ENCODE measurements at regions not wholly inside any gene's neighbourhood (a gene's known extent, or its start where the extent isn't known, plus 50 kb on each side); places are given as distances from the start of the nearest gene placed in this dataset.

DNA sequence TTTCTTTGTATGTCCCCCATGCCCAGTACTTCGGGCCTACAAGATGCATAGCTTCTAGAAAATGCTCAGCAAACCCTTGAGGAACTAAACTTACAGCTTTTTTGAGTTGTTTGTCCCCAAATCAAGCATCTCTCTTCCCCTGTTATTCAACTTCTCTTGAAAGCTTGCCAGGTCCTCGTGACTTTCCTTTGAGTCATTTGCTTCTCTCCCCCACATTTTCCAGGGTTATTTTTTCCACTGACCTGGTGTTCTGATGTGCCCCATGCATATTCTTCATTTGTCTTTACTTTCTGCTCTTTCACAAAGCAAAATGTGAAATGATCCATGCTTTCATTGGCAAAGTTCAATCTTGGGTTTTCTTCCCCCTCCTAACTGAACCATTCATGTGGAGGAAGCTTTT lies 204.8 kb downstream of the TFAP2A start:
- intact Hi-C loops (cut with DNase I): no loop called here
- Histone ChIP-seq H3K27ac (no peak overlapping the region), H3K4me1 (peaks cover 0 to 5% of the 10 kb centered on the region in 2 donors), H3K36me3 (no peaks in the 10 kb centered on the region), H3K9me3 (no peaks in the 10 kb centered on the region), H3K27me3 (no peaks in the 10 kb centered on the region), H3K4me3 (replicated peaks in 1 of 3) (no peak overlapping the region)
- WGBS, 2 donors: 30 to 32% methylated on average over 2 of the region's 2 CpGs
- TF ChIP-seq, protein P1, sequence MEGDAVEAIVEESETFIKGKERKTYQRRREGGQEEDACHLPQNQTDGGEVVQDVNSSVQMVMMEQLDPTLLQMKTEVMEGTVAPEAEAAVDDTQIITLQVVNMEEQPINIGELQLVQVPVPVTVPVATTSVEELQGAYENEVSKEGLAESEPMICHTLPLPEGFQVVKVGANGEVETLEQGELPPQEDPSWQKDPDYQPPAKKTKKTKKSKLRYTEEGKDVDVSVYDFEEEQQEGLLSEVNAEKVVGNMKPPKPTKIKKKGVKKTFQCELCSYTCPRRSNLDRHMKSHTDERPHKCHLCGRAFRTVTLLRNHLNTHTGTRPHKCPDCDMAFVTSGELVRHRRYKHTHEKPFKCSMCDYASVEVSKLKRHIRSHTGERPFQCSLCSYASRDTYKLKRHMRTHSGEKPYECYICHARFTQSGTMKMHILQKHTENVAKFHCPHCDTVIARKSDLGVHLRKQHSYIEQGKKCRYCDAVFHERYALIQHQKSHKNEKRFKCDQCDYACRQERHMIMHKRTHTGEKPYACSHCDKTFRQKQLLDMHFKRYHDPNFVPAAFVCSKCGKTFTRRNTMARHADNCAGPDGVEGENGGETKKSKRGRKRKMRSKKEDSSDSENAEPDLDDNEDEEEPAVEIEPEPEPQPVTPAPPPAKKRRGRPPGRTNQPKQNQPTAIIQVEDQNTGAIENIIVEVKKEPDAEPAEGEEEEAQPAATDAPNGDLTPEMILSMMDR (IDR thresholded peaks at IDR 0.05): no peak
- no peak for TF ChIP-seq POLR2A (IDR thresholded peaks at IDR 0.05)
- DNase-seq: peak in 1 of 2 donors; percentile 2

DNA sequence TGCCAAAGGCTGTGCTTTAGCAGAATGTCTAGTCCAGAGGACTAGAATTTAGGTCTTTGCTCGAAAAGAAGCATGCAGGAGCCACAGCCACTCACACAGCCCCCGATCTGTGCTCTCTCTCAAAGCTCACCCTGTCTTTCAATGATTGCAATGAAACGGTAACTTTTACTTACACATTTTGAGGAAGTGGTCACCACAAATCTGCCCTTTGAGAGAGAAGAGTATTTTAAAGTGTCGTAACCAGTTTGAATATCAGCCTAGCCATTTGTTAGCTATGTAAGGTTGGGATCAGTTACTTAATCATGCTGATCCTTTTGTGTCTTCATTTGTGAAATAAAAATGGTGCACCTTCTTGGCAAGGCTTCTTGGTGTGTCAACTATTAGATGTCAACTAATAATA lies 209.0 kb downstream of the TFAP2A start:
- Histone ChIP-seq H3K36me3 (no peaks in the 10 kb centered on the region), H3K27ac (no peak overlapping the region), H3K9me3 (no peaks in the 10 kb centered on the region), H3K27me3 (no peaks in the 10 kb centered on the region), H3K4me3 (replicated peaks in 1 of 3) (no peak overlapping the region), H3K4me1 (peaks cover 0 to 5% of the 10 kb centered on the region in 2 donors)
- no peak for DNase-seq
- no peak for TF ChIP-seq POLR2A (IDR thresholded peaks at IDR 0.05)
- TF ChIP-seq, protein P1 (IDR thresholded peaks at IDR 0.05): no peak
- WGBS, 2 donors: 68 to 72% methylated on average over 4 of the region's 4 CpGs
- intact Hi-C loops (cut with DNase I): no loop called here

DNA sequence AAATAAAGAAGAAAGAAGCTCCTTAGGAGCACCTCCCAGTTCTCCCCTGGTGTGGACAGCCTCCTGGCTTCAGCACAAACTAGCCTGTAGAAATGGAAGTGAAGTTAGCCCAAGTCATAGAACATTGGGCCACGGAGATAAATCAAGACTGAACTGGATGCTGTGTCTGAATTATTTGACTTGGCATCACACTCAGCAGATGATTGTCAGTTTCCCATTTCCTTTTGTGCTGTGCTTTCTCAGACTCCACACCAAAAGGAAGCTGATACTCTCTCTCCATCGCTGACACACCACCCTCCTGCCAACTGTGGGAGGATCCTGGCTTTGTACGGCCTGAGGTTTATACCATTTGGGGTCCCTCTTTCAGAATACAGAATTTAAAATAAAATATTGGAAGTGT lies 209.8 kb downstream of the TFAP2A start:
- intact Hi-C loops (cut with DNase I): no loop called here
- 49 to 71% methylated on average over 3 of the region's 3 CpGs for WGBS, 2 donors

DNA sequence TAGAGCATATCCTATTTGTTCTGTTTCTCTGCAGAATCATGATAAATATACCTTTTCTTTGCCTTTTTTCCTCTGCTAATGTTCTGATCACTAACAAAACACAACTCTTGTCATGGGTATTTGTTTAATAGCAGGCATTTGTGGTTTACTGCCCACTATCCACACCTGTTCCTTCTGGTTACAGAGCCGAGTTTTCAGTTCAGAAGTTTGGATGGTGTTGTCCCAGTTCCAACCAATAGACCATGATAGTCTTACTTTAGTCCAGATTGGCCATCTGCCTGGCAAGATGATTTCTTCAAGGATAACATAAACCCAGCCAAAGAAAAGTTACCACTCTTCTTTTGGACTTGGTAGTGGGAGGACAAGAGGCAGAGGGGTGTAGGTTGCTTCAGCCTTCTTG lies 211.2 kb downstream of the TFAP2A start:
- intact Hi-C loops (cut with DNase I): no loop called here
- H3K4me3 ChIP-seq (replicated peaks in 1 of 3): no peak overlapping the region
- WGBS, 2 donors: 68 to 76% methylated on average over 1 of the region's 1 CpG
- H3K4me1 ChIP-seq: no peaks in the 10 kb centered on the region
- no peak for TF ChIP-seq POLR2A (IDR thresholded peaks at IDR 0.05)
- TF ChIP-seq, protein P1 (IDR thresholded peaks at IDR 0.05): no peak
- no peaks in the 10 kb centered on the region for H3K36me3 ChIP-seq
- H3K27ac ChIP-seq: no peak overlapping the region
- H3K9me3 ChIP-seq: no peaks in the 10 kb centered on the region
- no peak for DNase-seq
- no peaks in the 10 kb centered on the region for H3K27me3 ChIP-seq

More for the DNA sequence above, 209.8 kb downstream of the TFAP2A start:
- TF ChIP-seq POLR2A (IDR thresholded peaks at IDR 0.05): no peak
- TF ChIP-seq, protein P1 (IDR thresholded peaks at IDR 0.05): no peak
- DNase-seq: no peak
- H3K4me1 ChIP-seq: peaks cover 0 to 5% of the 10 kb centered on the region in 2 donors
- no peak overlapping the region for H3K4me3 ChIP-seq (replicated peaks in 1 of 3)
- H3K27ac ChIP-seq: no peak overlapping the region
- no peaks in the 10 kb centered on the region for H3K9me3 ChIP-seq
- no peaks in the 10 kb centered on the region for H3K36me3 ChIP-seq
- no peaks in the 10 kb centered on the region for H3K27me3 ChIP-seq

DNA sequence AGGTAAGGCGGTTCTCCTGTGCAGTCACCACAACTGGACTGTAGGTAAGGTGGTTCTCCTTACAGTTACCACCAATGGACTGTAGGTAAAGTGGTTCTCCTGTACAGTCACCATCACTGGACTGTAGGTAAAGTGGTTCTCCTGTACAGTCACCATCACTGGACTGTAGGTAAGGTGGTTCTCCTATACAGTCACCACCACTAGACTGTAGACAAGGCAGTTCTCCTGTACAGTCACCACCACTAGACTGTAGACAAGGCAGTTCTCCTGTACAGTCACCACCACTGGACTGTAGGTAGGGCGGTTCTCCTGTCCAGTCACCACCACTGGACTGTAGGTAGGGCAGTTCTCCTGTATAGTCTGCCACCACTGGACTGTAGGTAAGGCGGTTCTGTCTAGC lies 212.3 kb downstream of the TFAP2A start:
- DNase-seq: no peak
- H3K4me1 ChIP-seq: no peaks in the 10 kb centered on the region
- intact Hi-C loops (cut with DNase I): no loop called here
- WGBS, 2 donors: 92% methylated on average over 3 of the region's 3 CpGs
- no peaks in the 10 kb centered on the region for H3K27me3 ChIP-seq
- no peaks in the 10 kb centered on the region for H3K36me3 ChIP-seq
- H3K9me3 ChIP-seq: no peaks in the 10 kb centered on the region
- no peak overlapping the region for H3K4me3 ChIP-seq (replicated peaks in 1 of 3)
- TF ChIP-seq POLR2A (IDR thresholded peaks at IDR 0.05): no peak
- TF ChIP-seq, protein P1 (IDR thresholded peaks at IDR 0.05): no peak
- no peak overlapping the region for H3K27ac ChIP-seq
